H1 (cell line): ENCODE measurements at regions not wholly inside any gene's neighbourhood (a gene's known extent, or its start where the extent isn't known, plus 50 kb on each side); places are given as distances from the start of the nearest gene placed in this dataset.

Source experiments
- CTCF ChIA-PET: fragments of 300-600 bp; sonication (Branson Sonifier 250); formaldehyde crosslinking; loops from one replicate; lab custom pipeline; 2021; ENCODE audit not compliant: partially characterized antibody; lab: Charles Lee
- POLR2A ChIA-PET: fragments of 300-600 bp; sonication (Branson Sonifier 250); formaldehyde crosslinking; loops from one replicate; lab custom pipeline; 2021; ENCODE audit warnings: inconsistent platforms; ENCODE audit not compliant: partially characterized antibody; lab: Charles Lee
- DNase-seq, 2 experiments: peaks; one replicate each; pipeline versions ENCODE4 v3.0.0 to v3.0.0-alpha.2; 2010 to 2022; ENCODE audit warnings: low spot score in 2 of 2, low read depth in 1 of 2, mixed read lengths in 1 of 2
- FAIRE-seq: peaks from 2 replicates; lab custom pipeline; 2011; peaks lifted over from hg19 to GRCh38; lab: Jason Lieb, UNC
- H2AFZ ChIP-seq: 2 replicates; pipeline ENCODE4 v1.8.1; 2012; ENCODE audit warnings: low read length, inconsistent platforms
- H2AK5ac ChIP-seq: 2 replicates; pipeline ENCODE4 v1.6.1; 2013; ENCODE audit warnings: low read depth, low read length
- H2BK120ac ChIP-seq: replicated peaks from 2 replicates; pipeline ENCODE3; 2013; ENCODE audit warnings: low read depth, low read length, inconsistent platforms
- H2BK12ac ChIP-seq: 2 replicates; pipeline ENCODE4 v1.6.1; 2013; ENCODE audit warnings: low read depth, low read length
- H2BK15ac ChIP-seq: 2 replicates; pipeline ENCODE4 v1.6.1; 2013; ENCODE audit warnings: low read length
- H2BK20ac ChIP-seq: 2 replicates; pipeline ENCODE4 v1.6.1; 2013; ENCODE audit warnings: low read length
- H2BK5ac ChIP-seq: 2 replicates; pipeline ENCODE4 v1.6.1; 2013; ENCODE audit warnings: low read depth, low read length
- H3K14ac ChIP-seq: 2 replicates; pipeline ENCODE4 v1.6.1; 2013; ENCODE audit warnings: inconsistent platforms; ENCODE audit not compliant: insufficient read length
- H3K18ac ChIP-seq: 2 replicates; pipeline ENCODE4 v1.6.1; 2013; ENCODE audit warnings: low read length; ENCODE audit errors: extremely low read depth
- H3K23ac ChIP-seq: 2 replicates; pipeline ENCODE4 v1.6.1; 2013; ENCODE audit warnings: inconsistent platforms; ENCODE audit not compliant: insufficient read length
- H3K23me2 ChIP-seq: 2 replicates; pipeline ENCODE4 v1.6.1; 2013; ENCODE audit warnings: low read depth, low read length
- H3K27ac ChIP-seq: 2 replicates; pipeline ENCODE4 v1.6.1; 2011; ENCODE audit warnings: low read depth, low read length, inconsistent platforms
- H3K27me3 ChIP-seq, 4 experiments: replicated peaks in 1 of 4; 1 replicate in 1 of 4; 2 replicates in 3 of 4; pipeline versions ENCODE4 v1.6.1 to v1.8.1; 2011 to 2013; ENCODE audit warnings: low read length in 3 of 4, mild to moderate bottlenecking in 3 of 4, inconsistent platforms in 2 of 4, mixed read lengths in 2 of 4, moderate library complexity in 1 of 4; ENCODE audit not compliant: control insufficient read depth in 3 of 4, insufficient read depth in 3 of 4; ENCODE audit errors: extremely low read depth in 1 of 4
- H3K36me3 ChIP-seq, 4 experiments: 2 replicates each; pipeline versions ENCODE4 v1.6.1 to v1.8.1; 2011 to 2013; ENCODE audit warnings: mild to moderate bottlenecking in 4 of 4, low read length in 3 of 4, moderate library complexity in 2 of 4, control low read depth in 1 of 4, inconsistent platforms in 1 of 4; ENCODE audit not compliant: insufficient read depth in 4 of 4, control insufficient read depth in 2 of 4
- H3K4ac ChIP-seq: replicated peaks from 2 replicates; pipeline ENCODE3; 2013; ENCODE audit warnings: low read length, low read depth, mixed read lengths, inconsistent platforms; ENCODE audit not compliant: insufficient read length
- H3K4me1 ChIP-seq, 4 experiments: replicated peaks in 1 of 4; 1 replicate in 1 of 4; 2 replicates in 3 of 4; pipeline versions ENCODE4 v1.6.1 to v1.8.1; 2011 to 2013; ENCODE audit warnings: low read length in 3 of 4, inconsistent platforms in 2 of 4, mixed read lengths in 1 of 4; ENCODE audit not compliant: insufficient read depth in 4 of 4, control insufficient read depth in 3 of 4
- H3K4me2 ChIP-seq, 2 experiments: 2 replicates each; pipeline versions ENCODE4 v1.6.1 to v1.8.1; 2011 to 2013; ENCODE audit warnings: low read depth in 2 of 2, low read length in 2 of 2, control low read depth in 1 of 2, inconsistent platforms in 1 of 2, mild to moderate bottlenecking in 1 of 2; ENCODE audit not compliant: insufficient read depth in 1 of 2
- H3K4me3 ChIP-seq, 4 experiments: fragments of 200-600, 300-600 bp in 1 of 4; sonication (generic), shearing (Covaris generic), sonication (Bioruptor Twin) in 1 of 4; 2 replicates each; pipeline versions ENCODE4 v1.5.1 to v1.8.1; 2011 to 2016; ENCODE audit warnings: low read length in 4 of 4, low read depth in 3 of 4, control low read depth in 2 of 4, inconsistent platforms in 2 of 4, mild to moderate bottlenecking in 2 of 4, mixed read lengths in 1 of 4, moderate library complexity in 1 of 4; ENCODE audit not compliant: insufficient read depth in 2 of 4; ENCODE audit errors: extremely low read depth in 1 of 4
- H3K56ac ChIP-seq: replicated peaks from 2 replicates; pipeline ENCODE3; 2013; ENCODE audit warnings: low read depth, mild to moderate bottlenecking, mixed read lengths, low read length, inconsistent platforms; ENCODE audit not compliant: insufficient read length
- H3K79me1 ChIP-seq: 2 replicates; pipeline ENCODE4 v1.6.1; 2013; ENCODE audit warnings: low read depth, low read length, control low read depth
- H3K79me2 ChIP-seq, 2 experiments: 2 replicates each; pipeline versions ENCODE4 v1.6.1 to v1.8.1; 2012 to 2013; ENCODE audit warnings: low read length in 2 of 2, mild to moderate bottlenecking in 2 of 2, inconsistent platforms in 1 of 2; ENCODE audit not compliant: insufficient read depth in 2 of 2, control insufficient read depth in 1 of 2
- H3K9ac ChIP-seq, 4 experiments: replicated peaks in 1 of 4; 1 replicate in 1 of 4; 2 replicates in 3 of 4; pipeline versions ENCODE4 v1.6.1 to v1.8.1; 2011 to 2013; ENCODE audit warnings: low read depth in 3 of 4, low read length in 3 of 4, control low read depth in 2 of 4, mild to moderate bottlenecking in 2 of 4, moderate library complexity in 2 of 4, inconsistent platforms in 1 of 4; ENCODE audit errors: extremely low read depth in 1 of 4
- H3K9me3 ChIP-seq, 2 experiments: 2 replicates each; pipeline versions ENCODE4 v1.6.1 to v1.8.1; 2012 to 2013; ENCODE audit warnings: mild to moderate bottlenecking in 2 of 2, moderate library complexity in 2 of 2, control low read depth in 1 of 2, inconsistent platforms in 1 of 2, low read depth in 1 of 2, low read length in 1 of 2, mixed read lengths in 1 of 2; ENCODE audit not compliant: insufficient read depth in 2 of 2
- H4K20me1 ChIP-seq, 2 experiments: replicated peaks in 1 of 2; 2 replicates each; pipeline versions ENCODE3 to v1.8.1; 2011 to 2013; ENCODE audit warnings: inconsistent platforms in 2 of 2, low read length in 2 of 2, mild to moderate bottlenecking in 1 of 2; ENCODE audit not compliant: insufficient read depth in 2 of 2, control insufficient read depth in 1 of 2
- H4K5ac ChIP-seq: 2 replicates; pipeline ENCODE4 v1.6.1; 2013; ENCODE audit warnings: low read length, low read depth, mixed read lengths, inconsistent platforms; ENCODE audit not compliant: insufficient read length
- H4K8ac ChIP-seq: 2 replicates; pipeline ENCODE4 v1.8.0; 2013; ENCODE audit warnings: mild to moderate bottlenecking, moderate library complexity, low read length, inconsistent platforms; ENCODE audit not compliant: insufficient read depth; ENCODE audit errors: extremely low read depth
- H4K91ac ChIP-seq: replicated peaks from 2 replicates; pipeline ENCODE3; 2013; ENCODE audit warnings: low read length, mixed read lengths, inconsistent platforms; ENCODE audit not compliant: insufficient read length
- BACH1 ChIP-seq: IDR thresholded peaks from 2 replicates; pipeline ENCODE4 v1.6.1; 2012; ENCODE audit warnings: low read length, improper control_type of control experiment
- BCL11A ChIP-seq, 2 experiments: IDR thresholded peaks; one replicate each; pipeline ENCODE4 v1.6.1; 2011; ENCODE audit warnings: low read depth in 2 of 2, low read length in 2 of 2, mild to moderate bottlenecking in 2 of 2
- BRCA1 ChIP-seq: IDR thresholded peaks from 2 replicates; pipeline ENCODE4 v1.6.1; 2012; ENCODE audit warnings: low read depth, low read length, improper control_type of control experiment
- CHD1 ChIP-seq: IDR thresholded peaks from 2 replicates; pipeline ENCODE4 v1.6.1; 2012; ENCODE audit warnings: low read depth, low read length, improper control_type of control experiment
- CHD2 ChIP-seq: IDR thresholded peaks from 2 replicates; pipeline ENCODE4 v1.6.1; 2012; ENCODE audit warnings: low read length, improper control_type of control experiment
- E2F6 ChIP-seq: IDR thresholded peaks from 2 replicates; pipeline ENCODE4 v1.6.1; 2012; ENCODE audit warnings: inconsistent platforms
- EP300 ChIP-seq, 2 experiments: IDR thresholded peaks; 1 replicate in 1 of 2; 2 replicates in 1 of 2; pipeline ENCODE4 v1.6.1; 2011 to 2012; ENCODE audit warnings: low read depth in 2 of 2, low read length in 2 of 2, mild to moderate bottlenecking in 2 of 2, borderline replicate concordance in 1 of 2, inconsistent platforms in 1 of 2, moderate library complexity in 1 of 2
- HDAC2 ChIP-seq, 2 experiments: fragments of 300-600 bp in 1 of 2; sonication (generic) in 1 of 2; IDR thresholded peaks; 2 replicates each; pipeline ENCODE4 v1.6.1; 2011 to 2012; ENCODE audit warnings: low read depth in 2 of 2, low read length in 2 of 2, mild to moderate bottlenecking in 2 of 2, moderate library complexity in 2 of 2, borderline replicate concordance in 1 of 2, inconsistent platforms in 1 of 2
- MAFK ChIP-seq: IDR thresholded peaks from 2 replicates; pipeline ENCODE4 v1.6.1; 2012; ENCODE audit warnings: low read depth, mild to moderate bottlenecking, improper control_type of control experiment, low read length
- PHF8 ChIP-seq: fragments of 200-600 bp; sonication (generic); conservative IDR thresholded peaks from 2 replicates; pipeline ENCODE4 v1.7.1; 2012; ENCODE audit warnings: low read depth, mild to moderate bottlenecking, inconsistent platforms, low read length, moderate library complexity
- POLR2A ChIP-seq, 2 experiments: IDR thresholded peaks; 1 replicate in 1 of 2; 2 replicates in 1 of 2; pipeline ENCODE4 v1.6.1; 2011; ENCODE audit warnings: low read depth in 2 of 2, low read length in 2 of 2, mild to moderate bottlenecking in 2 of 2; ENCODE audit errors: control extremely low read depth in 1 of 2
- POU5F1 ChIP-seq: IDR thresholded peaks from 2 replicates; pipeline ENCODE4 v1.6.1; 2011; ENCODE audit warnings: low read depth, mild to moderate bottlenecking, low read length, moderate library complexity
- SP1 ChIP-seq: IDR thresholded peaks from 2 replicates; pipeline ENCODE4 v1.6.1; 2011; ENCODE audit warnings: low read depth, low read length
- SUZ12 ChIP-seq: fragments of 200-600 bp; sonication (generic); IDR thresholded peaks from 2 replicates; pipeline ENCODE4 v1.6.1; 2012; ENCODE audit warnings: mild to moderate bottlenecking, inconsistent platforms, low read length, moderate library complexity, mixed read lengths
- TAF7 ChIP-seq: optimal IDR thresholded peaks from 2 replicates; pipeline ENCODE3; 2011; ENCODE audit warnings: low read depth, mild to moderate bottlenecking, inconsistent platforms, low read length, moderate library complexity, borderline replicate concordance
- TBP ChIP-seq: IDR thresholded peaks from 2 replicates; pipeline ENCODE4 v1.6.1; 2011; ENCODE audit warnings: low read depth, low read length, improper control_type of control experiment
- WGBS, 2 experiments: shearing (Covaris generic) in 1 of 2; methylation state at CpG; one replicate each; pipeline versions ENCODE4 v1.1.6 to v1.1.7; 2013 to 2015; ENCODE audit warnings: low lambda C conversion rate in 2 of 2, mixed read lengths in 2 of 2, inconsistent platforms in 1 of 2, low coverage in 1 of 2, missing lambda C conversion rate in 1 of 2; ENCODE audit not compliant: insufficient replicate concordance in 2 of 2, insufficient coverage in 1 of 2, insufficient read length in 1 of 2; ENCODE audit errors: extremely low coverage in 1 of 2, missing lambda C conversion rate in 1 of 2; 5-methylcytosine and 5-hydroxymethylcytosine counted together

DNA sequence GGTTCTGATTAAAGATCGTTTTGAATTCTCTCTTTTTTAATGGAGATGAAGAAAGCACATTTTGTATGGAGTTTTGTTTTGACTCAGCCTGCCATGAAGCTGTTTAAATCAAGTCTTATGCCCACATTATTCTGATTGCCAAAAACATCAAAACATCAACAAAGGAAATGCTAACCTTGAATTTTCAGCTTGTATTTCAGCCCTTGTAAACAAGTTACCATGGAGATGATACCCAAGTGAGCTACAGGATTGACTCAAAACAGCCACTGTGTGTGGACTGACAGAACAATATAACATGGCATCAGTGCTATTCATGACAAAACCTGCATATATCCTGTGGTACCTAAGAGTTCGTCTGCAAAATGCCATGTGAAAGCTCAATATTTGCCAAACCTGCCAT, 1581.0 kb downstream of the MAT2B start:
- Histone ChIP-seq H4K20me1 (no peaks in the 10 kb centered on the region), H3K27ac (no peak overlapping the region), H3K27me3 (peaks cover 0 to 1% (median 0%) of the 10 kb centered on the region in 4 experiments; a peak in 1 of 7 replicates), H3K23me2 (no peaks in the 10 kb centered on the region), H2BK12ac (no peak overlapping the region), H2BK5ac (no peak overlapping the region), H4K5ac (no peak overlapping the region), H3K79me1 (no peaks in the 10 kb centered on the region), H3K23ac (no peak overlapping the region), H2AFZ (no peak overlapping the region), H3K36me3 (no peaks in the 10 kb centered on the region), H4K8ac (no peak overlapping the region), H2AK5ac (no peak overlapping the region), H3K4ac (no peak overlapping the region), H2BK15ac (no peak overlapping the region), H3K79me2 (no peaks in the 10 kb centered on the region), H3K4me1 (no peaks in the 10 kb centered on the region), H3K14ac (no peak overlapping the region), H2BK20ac (no peak overlapping the region), H3K4me3 (no peak overlapping the region), H3K9me3 (no peaks in the 10 kb centered on the region), H4K91ac (no peak overlapping the region), H2BK120ac (no peak overlapping the region), H3K18ac (no peak overlapping the region), H3K9ac (no peak overlapping the region), H3K56ac (no peak overlapping the region), H3K4me2 (no peak overlapping the region)
- POLR2A ChIA-PET, result no interaction called here
- CTCF ChIA-PET, result no interaction called here
- WGBS, 2 experiments, result 87% methylated on average over 2 of the region's 2 CpGs; no CpG with 5 or more reads in 1 of the 2 experiments
- no peak for DNase-seq
- FAIRE-seq, result no peak
- TF ChIP-seq E2F6, result no peak
- no peak for TF ChIP-seq POU5F1
- TF ChIP-seq TAF7, result no peak
- no peak for TF ChIP-seq SUZ12
- no peak for TF ChIP-seq BCL11A (IDR thresholded peaks at IDR 0.05; ENCODE audit: low read depth in 2 of 2, low read length in 2 of 2)
- no peak for TF ChIP-seq BACH1
- no peak for TF ChIP-seq MAFK
- TF ChIP-seq PHF8, result no peak
- no peak for TF ChIP-seq SP1
- no peak for TF ChIP-seq HDAC2 (IDR thresholded peaks at IDR 0.05; ENCODE audit: borderline replicate concordance in 1 of 2, low read depth in 2 of 2, low read length in 2 of 2)
- no peak for TF ChIP-seq CHD1
- no peak for TF ChIP-seq BRCA1
- TF ChIP-seq CHD2, result no peak
- TF ChIP-seq EP300 (IDR thresholded peaks at IDR 0.05; ENCODE audit: borderline replicate concordance in 1 of 2, low read depth in 2 of 2, low read length in 2 of 2), result no peak
- no peak for TF ChIP-seq POLR2A (IDR thresholded peaks at IDR 0.05; ENCODE audit: control extremely low read depth in 1 of 2, low read depth in 2 of 2, low read length in 2 of 2)
- no peak for TF ChIP-seq TBP
